ENCODE measurements at regions not wholly inside any gene's neighbourhood (a gene's known extent, or its start where the extent isn't known, plus 50 kb on each side); places are given as distances from the start of the nearest gene placed in this dataset.

DNA sequence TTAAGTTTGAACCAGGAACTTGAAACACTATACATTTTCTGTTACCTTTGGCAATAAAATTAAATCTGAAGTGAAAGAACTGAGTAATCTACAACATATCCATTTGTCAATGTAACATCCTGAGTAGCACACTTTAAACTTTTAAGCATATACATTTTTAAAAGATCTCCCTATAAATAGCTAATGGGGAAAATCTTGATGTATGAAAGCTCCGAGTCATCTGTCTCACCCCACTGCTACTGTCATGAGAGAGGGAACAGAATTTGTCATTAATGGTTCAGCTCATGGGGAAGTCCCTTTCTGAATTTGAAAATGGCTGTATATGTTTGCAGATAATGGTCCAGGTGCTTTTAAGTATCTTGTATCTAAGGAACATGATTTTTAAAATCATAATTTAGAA, 55.2 kb upstream of the NOX3 start:
- Histone ChIP-seq H3K27ac (no peak overlapping the region), H3K9me3 (ENCODE audit: low read depth, low read length) (no peaks in the 10 kb centered on the region; the same call in 1 of the 2 replicates), H3K9ac (ENCODE audit: insufficient read length) (no peak overlapping the region), H3K36me3 (ENCODE audit: insufficient read depth, low read length) (no peaks in the 10 kb centered on the region), H3K4me3 (no peak overlapping the region)
- TF ChIP-seq EZH2 (IDR thresholded peaks at IDR 0.05) (no peak), FOXP2 (optimal IDR thresholded peaks at IDR 0.05; ENCODE audit: control extremely low read depth, extremely low read length, insufficient read depth) (no peak), POLR2AphosphoS5 (IDR thresholded peaks at IDR 0.05; ENCODE audit: borderline replicate concordance, low read depth, low read length) (no peak)
- no peak for DNase-seq (ENCODE audit: low read depth, low spot score)

DNA sequence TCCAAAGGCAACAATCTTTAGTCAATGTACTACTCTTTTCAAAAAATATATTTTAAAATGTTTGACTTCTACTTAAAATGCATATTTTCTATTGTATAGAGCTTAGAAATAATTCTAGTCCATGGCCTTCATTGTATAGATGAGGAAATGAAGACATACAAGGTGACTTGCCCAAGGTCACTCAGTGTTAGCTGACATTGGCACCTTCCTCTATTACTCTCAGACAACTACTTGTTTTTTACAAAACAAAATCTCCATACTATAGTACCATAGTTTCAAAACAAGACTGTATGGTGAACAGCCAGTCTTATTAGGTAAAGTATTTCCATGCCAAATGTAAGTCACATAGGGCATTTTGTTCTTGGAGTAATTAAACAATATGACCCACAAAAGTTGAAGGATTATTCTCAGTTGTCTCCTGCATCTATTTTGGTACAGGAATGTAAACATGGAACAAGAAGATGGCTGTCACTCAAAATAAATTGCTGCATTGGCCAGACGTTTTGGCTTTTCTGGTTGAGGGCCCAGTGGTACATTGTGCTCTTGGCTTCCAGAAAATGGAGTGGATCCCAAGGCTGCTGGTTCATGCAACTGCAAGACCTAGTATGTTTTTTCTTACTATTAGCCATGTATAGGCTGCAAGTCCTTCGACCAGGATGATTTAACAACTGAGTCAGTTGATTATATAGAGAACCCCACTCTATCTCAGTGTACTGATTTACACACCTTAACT, 54.3 kb upstream of the NOX3 start:
- H3K9me3 ChIP-seq (ENCODE audit: low read depth, low read length): no peaks in the 10 kb centered on the region; the same call in 1 of the 2 replicates
- no peak overlapping the region for H3K9ac ChIP-seq (ENCODE audit: insufficient read length)
- no peaks in the 10 kb centered on the region for H3K36me3 ChIP-seq (ENCODE audit: insufficient read depth, low read length)
- no peak overlapping the region for H3K4me3 ChIP-seq
- no peak for DNase-seq (ENCODE audit: low read depth, low spot score)
- no peak overlapping the region for H3K27ac ChIP-seq
- TF ChIP-seq POLR2AphosphoS5 (IDR thresholded peaks at IDR 0.05; ENCODE audit: borderline replicate concordance, low read depth, low read length): no peak
- TF ChIP-seq EZH2 (IDR thresholded peaks at IDR 0.05): no peak
- no peak for TF ChIP-seq FOXP2 (optimal IDR thresholded peaks at IDR 0.05; ENCODE audit: control extremely low read depth, extremely low read length, insufficient read depth)

DNA sequence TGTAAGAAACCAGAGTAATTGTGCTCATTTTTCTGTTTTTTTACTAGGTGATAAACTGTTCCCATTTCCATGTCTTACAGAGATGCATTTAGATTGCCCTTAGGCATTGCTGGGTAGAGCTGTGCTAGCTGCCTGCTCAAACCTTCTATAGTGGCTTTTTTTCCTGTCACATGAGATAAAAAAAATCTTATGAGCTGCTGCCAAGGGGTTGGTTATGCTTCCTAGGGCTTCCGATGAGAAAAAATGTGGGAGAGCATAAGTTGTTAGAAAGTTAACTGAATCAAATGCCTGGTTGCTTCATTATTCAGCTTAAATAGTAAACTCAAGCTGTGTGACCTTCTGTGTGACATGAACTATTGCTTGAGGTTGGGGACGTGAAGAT, 50.0 kb upstream of the NOX3 start:
- H3K4me3 ChIP-seq: peak overlapping the region; percentile 59
- no peak for TF ChIP-seq EZH2 (IDR thresholded peaks at IDR 0.05)
- no peak; the same call in 1 of the 2 replicates for TF ChIP-seq POLR2AphosphoS5 (IDR thresholded peaks at IDR 0.05; ENCODE audit: borderline replicate concordance, low read depth, low read length)
- TF ChIP-seq FOXP2 (optimal IDR thresholded peaks at IDR 0.05; ENCODE audit: control extremely low read depth, extremely low read length, insufficient read depth): no peak
- no peak overlapping the region for H3K9ac ChIP-seq (ENCODE audit: insufficient read length)
- H3K36me3 ChIP-seq (ENCODE audit: insufficient read depth, low read length): no peaks in the 10 kb centered on the region
- H3K9me3 ChIP-seq (ENCODE audit: low read depth, low read length): no peaks in the 10 kb centered on the region
- peak; percentile 90 for DNase-seq (ENCODE audit: low read depth, low spot score)
- peak overlapping the region; percentile 86 for H3K27ac ChIP-seq

All from SK-N-MC (cell line).